HG03045 (cell line): ENCODE measurements at regions not wholly inside any gene's neighbourhood (a gene's known extent, or its start where the extent isn't known, plus 50 kb on each side); places are given as distances from the start of the nearest gene placed in this dataset.

Experiments used
- ATAC-seq: cut with Tn5 transposase; IDR thresholded peaks from one replicate; pipeline ENCODE4 v1.9.1; 2021; ENCODE audit warnings: mild to moderate bottlenecking, moderate library complexity; ENCODE audit not compliant: unreplicated experiment

GRCh38 chr20:40978761-40979160, 49.9 kb upstream of the TOP1 start:
- ATAC-seq = no peak
